HepG2 (cell line): ENCODE measurements at regions not wholly inside any gene's neighbourhood (a gene's known extent, or its start where the extent isn't known, plus 50 kb on each side); places are given as distances from the start of the nearest gene placed in this dataset.

Source experiments
- ATAC-seq: fragments of 200-7000 bp; cut with Tn5 transposase; 3 replicates; pipeline ENCODE4 v1.9.1; 2020; ENCODE audit warnings: mild to moderate bottlenecking, moderate library complexity
- BruUV-seq: library from RNA; stranded (reverse); fragments of 400-500 nt; replicated peaks from 2 replicates; lab custom pipeline; 2021; lab: Mats Ljungman, UMichigan
- CTCF ChIA-PET: fragments of 300-600 bp; formaldehyde crosslinking; extraction: SDS; loops from one replicate; lab custom pipeline; 2021; ENCODE audit warnings: low total read pairs, inconsistent platforms, low intra/inter-chr PET ratio; lab: Yijun Ruan, JAX
- POLR2A ChIA-PET: fragments of 350-600 bp; sonication (Branson Sonifier 250); formaldehyde crosslinking; loops from one replicate; lab custom pipeline; 2020; ENCODE audit warnings: antibody characterized with exemption, inconsistent platforms; lab: Yijun Ruan, JAX
- DNase-seq: peaks from one replicate; pipeline ENCODE4 v3.0.0-alpha.2; 2015; ENCODE audit warnings: low spot score
- FAIRE-seq: peaks from 3 replicates; lab custom pipeline; 2011; peaks lifted over from hg19 to GRCh38; lab: Jason Lieb, UNC
- H2AFZ ChIP-seq: one replicate; pipeline ENCODE4 v1.6.1; 2011; ENCODE audit warnings: low read length, inconsistent platforms
- H3K27ac ChIP-seq: fragments of 300-600 bp; 3 replicates; pipeline ENCODE4 v1.8.0; 2011; ENCODE audit warnings: mixed run types, mild to moderate bottlenecking, mixed read lengths, low read length, inconsistent platforms; ENCODE audit not compliant: insufficient read depth; ENCODE audit errors: extremely low read length
- H3K27me3 ChIP-seq, 2 experiments: fragments of 200-600 bp in 1 of 2; 2 replicates in 1 of 2; 3 replicates in 1 of 2; pipeline versions ENCODE4 v1.6.0 to v1.8.0; 2011; ENCODE audit warnings: low read length in 2 of 2, mild to moderate bottlenecking in 2 of 2, moderate library complexity in 2 of 2, inconsistent platforms in 1 of 2; ENCODE audit not compliant: insufficient read depth in 2 of 2, control insufficient read depth in 1 of 2
- H3K36me3 ChIP-seq, 2 experiments: fragments of 200-600 bp in 1 of 2; replicated peaks in 1 of 2; 2 replicates in 1 of 2; 3 replicates in 1 of 2; pipeline versions ENCODE4 v1.5.1 to v1.8.0; 2011; ENCODE audit warnings: low read length in 2 of 2, inconsistent platforms in 1 of 2; ENCODE audit not compliant: insufficient read depth in 2 of 2, control insufficient read depth in 1 of 2
- H3K4me1 ChIP-seq: 2 replicates; pipeline ENCODE4 v1.5.1; 2012; ENCODE audit warnings: low read length, inconsistent platforms; ENCODE audit not compliant: insufficient read depth
- H3K4me2 ChIP-seq: 2 replicates; pipeline ENCODE4 v1.6.0; 2011; ENCODE audit warnings: low read depth, low read length, inconsistent platforms
- H3K4me3 ChIP-seq, 3 experiments: fragments of 200-600 bp in 1 of 3; sonication (generic), shearing (Covaris generic) in 1 of 3; replicated peaks in 1 of 3; 2 replicates each; pipeline ENCODE4 v1.5.1; 2011 to 2016; ENCODE audit warnings: low read length in 3 of 3, inconsistent platforms in 2 of 3, low read depth in 2 of 3, mild to moderate bottlenecking in 2 of 3, control low read depth in 1 of 3, mixed read lengths in 1 of 3; ENCODE audit not compliant: insufficient read depth in 1 of 3
- H3K79me2 ChIP-seq: one replicate; pipeline ENCODE4 v1.6.1; 2011; ENCODE audit warnings: low read length, inconsistent platforms; ENCODE audit not compliant: insufficient read depth
- H3K9ac ChIP-seq: 2 replicates; pipeline ENCODE4 v1.6.0; 2011; ENCODE audit warnings: mild to moderate bottlenecking, low read depth, low read length, inconsistent platforms; ENCODE audit not compliant: insufficient read depth
- H3K9me3 ChIP-seq: 2 replicates; pipeline ENCODE4 v1.5.1; 2012; ENCODE audit warnings: mild to moderate bottlenecking, low read length
- H4K20me1 ChIP-seq: 2 replicates; pipeline ENCODE4 v1.6.0; 2011; ENCODE audit warnings: inconsistent platforms, mild to moderate bottlenecking, low read length, moderate library complexity; ENCODE audit not compliant: insufficient read depth
- ATF4 ChIP-seq, 2 experiments: fragments of 450-650 bp in 1 of 2; sonication (generic) in 1 of 2; formaldehyde crosslinking; IDR thresholded peaks; 2 replicates each; pipeline versions ENCODE4 v1.5.0 to v1.8.0; 2020 to 2022; ENCODE audit warnings: mild to moderate bottlenecking in 1 of 2, missing genetic modification reagents in 1 of 2
- IRF2 ChIP-seq: IDR thresholded peaks from 2 replicates; pipeline ENCODE4 v1.6.1; 2018; ENCODE audit warnings: missing genetic modification reagents, missing compliant biosample characterization
- SNAPC5 ChIP-seq: sonication (generic); formaldehyde crosslinking; IDR thresholded peaks from 2 replicates; pipeline ENCODE4 v1.8.1; 2023; ENCODE audit warnings: mild to moderate bottlenecking, missing genetic modification reagents, borderline replicate concordance
- TP53 ChIP-seq: sonication (generic); formaldehyde crosslinking; conservative IDR thresholded peaks from 2 replicates; pipeline ENCODE4 v1.4.0; 2020; ENCODE audit warnings: missing genetic modification reagents
- ZFY ChIP-seq: sonication (generic); formaldehyde crosslinking; IDR thresholded peaks from 2 replicates; pipeline ENCODE4 v1.4.0; 2020; ENCODE audit warnings: missing genetic modification reagents
- ZMYM3 ChIP-seq: sonication (generic); formaldehyde crosslinking; IDR thresholded peaks from 2 replicates; pipeline ENCODE4 v1.5.1; 2020; ENCODE audit warnings: mild to moderate bottlenecking, missing genetic modification reagents
- ZNF431 ChIP-seq: sonication (generic); formaldehyde crosslinking; IDR thresholded peaks from 2 replicates; pipeline ENCODE4 v1.9.0; 2022; ENCODE audit warnings: missing genetic modification reagents, low read depth, mild to moderate bottlenecking, borderline replicate concordance
- ZNF703 ChIP-seq: sonication (generic); formaldehyde crosslinking; IDR thresholded peaks from 2 replicates; pipeline ENCODE4 v1.5.1; 2020; ENCODE audit warnings: missing genetic modification reagents, mild to moderate bottlenecking, moderate library complexity, borderline replicate concordance
- WGBS: methylation state at CpG from one replicate; pipeline ENCODE4 v1.1.6; 2017; ENCODE audit warnings: low lambda C conversion rate; 5-methylcytosine and 5-hydroxymethylcytosine counted together
- in situ Hi-C: cut with HindIII; loops from 2 replicates; pipeline ENCODE4 v1.10.0; 2017; ENCODE audit warnings: low pct_unique_long_range_greater_than_20kb; ENCODE audit not compliant: extremely low pct_ligation_motif_present
- intact Hi-C: fragments of 100-400 bp; cut with micrococcal nuclease; formaldehyde crosslinking; loops from one replicate; pipeline ENCODE4 v1.10.0; 2022; ENCODE audit not compliant: unreplicated experiment
- TF ChIP-seq, protein P1 (sequence below): sonication (generic); formaldehyde crosslinking; IDR thresholded peaks from 2 replicates; pipeline ENCODE4 v1.8.1; 2022; ENCODE audit warnings: low read depth, mild to moderate bottlenecking, missing genetic modification reagents
- TF ChIP-seq, protein P2 (sequence below): sonication (generic); formaldehyde crosslinking; IDR thresholded peaks from 2 replicates; pipeline ENCODE4 v1.8.0; 2022; ENCODE audit warnings: missing genetic modification reagents, mild to moderate bottlenecking, moderate library complexity, borderline replicate concordance
- TF ChIP-seq, protein P3 (sequence below): sonication (generic); formaldehyde crosslinking; conservative IDR thresholded peaks from 2 replicates; pipeline ENCODE4 v1.4.0; 2020; ENCODE audit warnings: missing genetic modification reagents

DNA sequence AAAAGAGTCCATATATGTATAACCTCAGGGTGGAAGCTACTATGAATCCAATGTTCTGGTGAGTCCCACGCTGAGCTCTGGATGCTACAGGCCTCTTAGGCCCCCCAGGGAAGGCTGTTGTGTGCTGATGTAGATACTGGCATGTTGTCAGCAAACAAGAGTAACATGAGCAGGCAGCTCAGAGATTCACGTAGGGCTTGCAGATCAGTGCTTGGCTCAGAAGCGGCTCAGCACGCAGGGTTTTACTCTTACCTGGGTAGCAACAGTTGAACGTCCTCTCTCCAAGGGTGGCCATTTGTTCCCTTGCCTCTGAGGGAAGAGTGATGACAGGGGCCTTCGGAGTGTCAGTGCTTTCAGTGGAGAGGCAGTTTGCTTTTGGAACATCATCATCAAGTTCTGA, 93.4 kb downstream of the ZFP64 start:
- Histone ChIP-seq H3K79me2 (no peaks in the 10 kb centered on the region), H3K4me2 (no peak overlapping the region), H4K20me1 (no peaks in the 10 kb centered on the region), H2AFZ (no peak overlapping the region), H3K9ac (no peak overlapping the region), H3K4me3 (no peak overlapping the region), H3K27ac (no peak overlapping the region), H3K36me3 (no peaks in the 10 kb centered on the region), H3K9me3 (no peaks in the 10 kb centered on the region), H3K27me3 (no peaks in the 10 kb centered on the region), H3K4me1 (no peaks in the 10 kb centered on the region)
- ChIA-PET CTCF (no interaction called here), POLR2A (no interaction called here)
- FAIRE-seq (no peak), DNase-seq (no peak), ATAC-seq (no peak)
- 88% methylated on average over 6 of the region's 6 CpGs for WGBS
- BruUV-seq, result no TSS peak
- TF ChIP-seq ZNF703 (CRISPR knock-in tag), result no peak
- TF ChIP-seq, protein P1, sequence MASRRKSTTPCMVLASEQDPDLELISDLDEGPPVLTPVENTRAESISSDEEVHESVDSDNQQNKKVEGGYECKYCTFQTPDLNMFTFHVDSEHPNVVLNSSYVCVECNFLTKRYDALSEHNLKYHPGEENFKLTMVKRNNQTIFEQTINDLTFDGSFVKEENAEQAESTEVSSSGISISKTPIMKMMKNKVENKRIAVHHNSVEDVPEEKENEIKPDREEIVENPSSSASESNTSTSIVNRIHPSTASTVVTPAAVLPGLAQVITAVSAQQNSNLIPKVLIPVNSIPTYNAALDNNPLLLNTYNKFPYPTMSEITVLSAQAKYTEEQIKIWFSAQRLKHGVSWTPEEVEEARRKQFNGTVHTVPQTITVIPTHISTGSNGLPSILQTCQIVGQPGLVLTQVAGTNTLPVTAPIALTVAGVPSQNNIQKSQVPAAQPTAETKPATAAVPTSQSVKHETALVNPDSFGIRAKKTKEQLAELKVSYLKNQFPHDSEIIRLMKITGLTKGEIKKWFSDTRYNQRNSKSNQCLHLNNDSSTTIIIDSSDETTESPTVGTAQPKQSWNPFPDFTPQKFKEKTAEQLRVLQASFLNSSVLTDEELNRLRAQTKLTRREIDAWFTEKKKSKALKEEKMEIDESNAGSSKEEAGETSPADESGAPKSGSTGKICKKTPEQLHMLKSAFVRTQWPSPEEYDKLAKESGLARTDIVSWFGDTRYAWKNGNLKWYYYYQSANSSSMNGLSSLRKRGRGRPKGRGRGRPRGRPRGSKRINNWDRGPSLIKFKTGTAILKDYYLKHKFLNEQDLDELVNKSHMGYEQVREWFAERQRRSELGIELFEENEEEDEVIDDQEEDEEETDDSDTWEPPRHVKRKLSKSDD (CRISPR knock-in tag), result no peak
- TF ChIP-seq, protein P2, sequence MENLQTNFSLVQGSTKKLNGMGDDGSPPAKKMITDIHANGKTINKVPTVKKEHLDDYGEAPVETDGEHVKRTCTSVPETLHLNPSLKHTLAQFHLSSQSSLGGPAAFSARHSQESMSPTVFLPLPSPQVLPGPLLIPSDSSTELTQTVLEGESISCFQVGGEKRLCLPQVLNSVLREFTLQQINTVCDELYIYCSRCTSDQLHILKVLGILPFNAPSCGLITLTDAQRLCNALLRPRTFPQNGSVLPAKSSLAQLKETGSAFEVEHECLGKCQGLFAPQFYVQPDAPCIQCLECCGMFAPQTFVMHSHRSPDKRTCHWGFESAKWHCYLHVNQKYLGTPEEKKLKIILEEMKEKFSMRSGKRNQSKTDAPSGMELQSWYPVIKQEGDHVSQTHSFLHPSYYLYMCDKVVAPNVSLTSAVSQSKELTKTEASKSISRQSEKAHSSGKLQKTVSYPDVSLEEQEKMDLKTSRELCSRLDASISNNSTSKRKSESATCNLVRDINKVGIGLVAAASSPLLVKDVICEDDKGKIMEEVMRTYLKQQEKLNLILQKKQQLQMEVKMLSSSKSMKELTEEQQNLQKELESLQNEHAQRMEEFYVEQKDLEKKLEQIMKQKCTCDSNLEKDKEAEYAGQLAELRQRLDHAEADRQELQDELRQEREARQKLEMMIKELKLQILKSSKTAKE (CRISPR knock-in tag), result no peak
- TF ChIP-seq IRF2 (CRISPR knock-in tag), result no peak
- no peak for TF ChIP-seq ZMYM3
- TF ChIP-seq ATF4 (CRISPR knock-in tag; IDR thresholded peaks at IDR 0.05), result no peak
- TF ChIP-seq ZFY (CRISPR knock-in tag), result no peak
- TF ChIP-seq TP53, result no peak
- TF ChIP-seq SNAPC5 (CRISPR knock-in tag), result no peak
- TF ChIP-seq ZNF431 (CRISPR knock-in tag), result no peak
- TF ChIP-seq, protein P3, sequence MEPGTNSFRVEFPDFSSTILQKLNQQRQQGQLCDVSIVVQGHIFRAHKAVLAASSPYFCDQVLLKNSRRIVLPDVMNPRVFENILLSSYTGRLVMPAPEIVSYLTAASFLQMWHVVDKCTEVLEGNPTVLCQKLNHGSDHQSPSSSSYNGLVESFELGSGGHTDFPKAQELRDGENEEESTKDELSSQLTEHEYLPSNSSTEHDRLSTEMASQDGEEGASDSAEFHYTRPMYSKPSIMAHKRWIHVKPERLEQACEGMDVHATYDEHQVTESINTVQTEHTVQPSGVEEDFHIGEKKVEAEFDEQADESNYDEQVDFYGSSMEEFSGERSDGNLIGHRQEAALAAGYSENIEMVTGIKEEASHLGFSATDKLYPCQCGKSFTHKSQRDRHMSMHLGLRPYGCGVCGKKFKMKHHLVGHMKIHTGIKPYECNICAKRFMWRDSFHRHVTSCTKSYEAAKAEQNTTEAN, result no peak
- intact Hi-C loops (no loop called here), in situ Hi-C loops (loop anchor here (25.0 kb wide), 1 partner anchor 1111 kb away; no protein-coding TSS in a partner anchor)
